ENCODE measurements at regions not wholly inside any gene's neighbourhood (a gene's known extent, or its start where the extent isn't known, plus 50 kb on each side); places are given as distances from the start of the nearest gene placed in this dataset.

DNA sequence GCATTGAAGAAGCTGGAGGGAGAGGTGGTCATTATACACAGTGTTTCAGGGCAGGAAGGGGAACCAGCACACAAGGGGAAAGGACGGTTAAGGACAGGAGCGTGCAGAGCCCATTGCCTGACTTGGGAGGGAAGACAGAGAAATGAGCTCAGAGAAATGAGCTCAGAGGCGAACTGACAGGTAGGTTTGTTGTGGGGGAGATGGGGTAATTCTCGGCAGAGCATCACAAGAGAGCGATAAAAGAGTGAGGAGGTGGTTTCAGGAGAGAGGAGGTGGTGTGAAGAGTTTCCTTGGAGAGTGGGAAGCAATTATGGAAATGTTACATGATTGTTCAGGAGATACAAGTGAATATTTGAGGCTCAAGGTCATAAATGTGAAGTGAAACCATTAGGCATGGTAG is 61.0 kb downstream of the MRGPRX1 start:
- no peak for DNase-seq (ENCODE audit: low read depth)

DNA sequence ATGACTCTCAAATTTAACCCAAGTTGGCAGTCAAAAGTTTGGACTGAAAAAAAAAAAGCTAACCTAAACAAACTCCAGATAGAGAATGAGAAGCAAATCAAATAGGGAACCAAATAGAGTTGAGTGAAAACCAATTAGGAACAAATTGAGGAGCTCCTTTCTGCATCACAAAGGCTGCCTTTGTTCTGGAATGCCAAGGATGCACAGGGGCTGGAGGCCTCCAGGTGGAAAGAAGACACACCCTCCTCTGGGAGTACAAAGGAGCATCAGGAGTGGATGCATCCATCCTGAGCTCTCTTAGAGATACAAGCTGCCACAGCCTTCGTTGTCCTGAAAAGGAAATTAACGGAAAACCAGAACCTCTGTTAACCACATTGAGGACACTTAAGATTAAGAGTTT is 73.3 kb downstream of the MRGPRX1 start:
- no peak for DNase-seq (ENCODE audit: low read depth)

DNA sequence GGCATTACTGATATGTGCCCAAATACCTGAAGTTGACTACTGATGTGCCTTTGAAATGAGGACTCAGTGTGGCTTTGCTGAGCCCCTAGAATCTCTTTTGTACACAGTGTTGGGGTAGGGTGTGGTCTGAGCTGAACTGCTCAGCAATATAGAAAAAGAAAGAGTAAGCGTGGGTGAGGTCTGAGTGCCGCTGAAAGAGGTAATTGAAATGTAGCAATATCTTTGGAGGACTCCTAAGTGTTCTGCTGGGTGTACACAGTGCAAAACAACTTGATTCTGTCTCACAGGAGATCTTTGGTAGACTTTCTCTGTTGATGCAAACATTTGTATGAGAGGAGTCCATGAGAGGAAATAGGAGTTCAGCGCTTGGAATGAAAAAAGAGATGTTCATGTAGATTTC is 73.7 kb upstream of the PTPN5 start:
- DNase-seq (ENCODE audit: low read depth), result no peak

DNA sequence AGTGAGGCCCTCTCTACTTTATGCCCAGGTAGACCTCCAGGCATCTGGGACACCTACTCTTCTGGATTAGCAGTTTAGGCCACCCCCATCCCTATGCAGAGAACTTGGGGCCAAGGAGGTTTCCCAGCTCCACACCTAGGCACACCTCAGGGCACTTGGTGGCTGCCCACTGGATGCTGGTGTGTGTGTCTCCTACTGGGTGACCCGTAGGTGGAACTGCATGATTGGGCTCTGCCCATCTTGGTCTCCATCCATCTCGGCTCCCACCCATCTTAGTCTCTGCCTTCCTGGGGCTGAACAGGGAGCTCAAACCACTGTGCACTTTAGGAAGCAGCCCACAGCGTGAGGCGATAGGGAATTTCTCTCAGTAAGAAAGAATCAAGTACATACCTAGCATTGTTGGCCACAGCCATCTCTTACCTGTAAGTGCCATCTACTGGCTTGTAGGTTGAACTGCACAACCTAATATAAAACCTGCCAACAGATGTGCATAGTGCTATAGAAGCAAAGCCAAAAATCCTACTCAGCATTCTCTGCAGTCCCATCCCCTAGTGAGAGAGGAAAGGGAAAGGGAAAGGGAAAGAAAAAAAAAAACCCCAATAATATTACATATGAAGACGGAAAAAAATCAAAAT is 61.6 kb upstream of the PTPN5 start:
- DNase-seq (ENCODE audit: low read depth), result peak; percentile 28

DNA sequence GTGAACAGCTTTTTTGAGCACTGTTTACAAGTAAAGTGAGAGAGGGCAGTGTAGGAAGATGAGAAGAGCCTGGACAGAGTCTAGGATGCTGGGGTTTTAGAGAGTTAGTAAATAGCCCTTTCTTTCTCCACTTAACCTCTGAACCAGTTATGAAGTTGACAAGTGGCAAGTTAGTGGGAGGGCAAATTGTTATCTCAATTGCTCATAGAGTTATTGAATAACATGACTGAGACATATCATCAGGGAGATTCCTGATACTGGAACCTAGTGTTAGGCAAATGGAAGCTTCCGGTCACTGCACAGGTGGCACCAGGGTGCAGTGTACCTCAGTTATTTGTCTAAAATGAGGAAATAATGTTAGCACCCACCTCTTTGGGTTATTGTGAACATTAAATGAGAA is 57.8 kb upstream of the PTPN5 start:
- no peak for DNase-seq (ENCODE audit: low read depth)

DNA sequence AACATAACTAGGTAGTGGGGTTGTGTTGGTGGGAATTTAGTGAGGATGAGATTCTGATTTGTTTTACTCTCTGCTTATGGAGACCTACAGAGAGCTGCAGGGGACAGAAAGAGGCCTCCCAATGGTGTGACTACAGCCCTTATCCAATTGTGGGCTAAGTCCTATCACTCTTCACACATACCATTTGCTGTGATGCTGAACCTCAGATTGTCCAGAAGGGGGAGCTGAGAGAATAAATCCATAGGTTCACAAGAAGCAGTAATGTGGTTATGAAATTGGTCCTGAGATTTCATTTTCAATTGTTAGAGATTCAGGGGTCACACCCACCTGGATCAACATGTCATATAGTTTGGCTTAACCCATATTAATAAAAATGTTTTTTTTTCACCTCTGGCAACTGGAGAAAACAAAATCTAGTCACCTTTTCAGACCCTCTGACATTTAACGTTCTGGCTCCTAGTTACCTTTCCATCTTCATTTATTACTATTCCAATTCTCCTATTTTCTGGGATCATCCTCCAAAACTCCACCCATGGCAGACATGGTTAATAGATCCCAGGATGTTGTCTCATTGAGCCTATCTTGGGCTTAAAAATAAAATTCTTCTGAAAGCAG is 53.3 kb upstream of the PTPN5 start:
- peak; percentile 32 for DNase-seq (ENCODE audit: low read depth)
